Lung microvascular endothelial cell (primary cell): ENCODE measurements at regions not wholly inside any gene's neighbourhood (a gene's known extent, or its start where the extent isn't known, plus 50 kb on each side); places are given as distances from the start of the nearest gene placed in this dataset.

Source experiments
- DNase-seq, 2 donors: peaks; one replicate each; pipeline versions ENCODE4 v3.0.0 to v3.0.0-alpha.2; 2010; ENCODE audit warnings: low read depth in 2 of 2

DNA sequence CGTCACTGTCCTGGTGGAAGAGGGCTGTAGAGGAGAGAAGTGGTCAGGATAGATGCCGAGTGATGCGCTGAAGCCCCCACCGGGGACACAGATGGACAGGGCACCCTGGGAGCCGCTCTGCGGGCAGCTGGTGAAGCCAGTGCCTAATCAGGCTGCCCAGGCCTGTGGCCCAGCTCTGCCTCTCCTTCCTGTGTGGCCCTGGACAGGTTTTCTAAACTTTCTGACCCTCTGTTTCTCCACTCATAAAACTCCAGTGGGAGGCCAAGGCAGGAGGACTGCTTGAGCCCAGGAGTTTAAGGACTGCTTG is 86.1 kb downstream of the C5orf15 start:
- DNase-seq = no peak

DNA sequence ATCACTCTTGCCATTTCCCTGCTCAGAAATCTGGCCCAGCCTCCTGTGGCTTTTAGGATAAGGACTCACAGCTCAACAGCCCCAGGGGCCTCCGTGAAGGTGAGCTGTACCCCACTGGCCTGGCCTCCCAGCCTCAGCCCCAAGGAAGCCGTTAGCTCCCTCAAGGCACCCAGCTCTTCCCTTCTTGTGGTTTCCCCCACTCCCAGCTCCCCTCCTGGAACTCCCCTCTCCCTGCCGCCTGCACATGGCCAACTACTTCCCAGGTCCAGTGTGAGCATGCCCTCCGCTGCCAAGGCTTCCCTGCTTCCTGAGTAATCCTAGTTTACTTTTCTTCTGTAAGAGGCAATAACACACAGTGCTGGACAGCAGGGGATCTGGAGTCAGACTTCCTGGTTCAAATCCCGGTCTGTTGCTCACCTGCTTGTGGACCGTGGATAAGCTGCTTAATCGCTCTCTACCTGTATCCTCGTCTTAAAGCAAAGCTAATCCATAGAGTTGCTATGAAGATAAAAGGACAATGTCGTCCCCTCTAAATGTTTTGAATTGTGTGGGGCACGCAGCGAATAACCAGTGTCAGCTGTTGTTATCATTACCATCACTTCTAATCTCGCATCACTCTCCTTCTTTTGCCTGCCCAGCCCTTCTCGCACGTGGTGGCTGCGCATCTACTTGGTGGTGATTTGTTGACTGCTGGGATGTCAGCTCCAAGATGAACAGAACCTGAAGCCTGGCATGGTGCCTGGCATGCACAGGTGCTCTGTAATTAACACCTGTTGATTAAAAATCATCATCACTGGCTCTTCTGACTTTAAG is 86.6 kb downstream of the C5orf15 start:
- DNase-seq = no peak

DNA sequence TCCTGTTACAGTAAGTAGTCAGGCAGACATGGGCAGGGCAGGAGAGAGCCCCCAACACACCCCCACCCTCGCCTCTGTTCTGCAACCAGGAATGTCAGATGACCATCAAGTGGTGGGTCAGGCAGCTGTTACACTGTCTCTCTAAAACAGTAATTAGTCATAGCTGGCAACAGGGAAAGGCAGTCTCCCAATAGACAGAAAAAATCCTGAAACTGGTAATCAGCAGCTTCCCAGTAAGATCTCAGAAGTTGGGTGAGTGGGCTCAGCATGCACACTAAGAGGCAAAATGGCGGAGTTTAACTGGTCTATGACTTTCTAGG is 90.2 kb downstream of the C5orf15 start:
- no peak for DNase-seq

DNA sequence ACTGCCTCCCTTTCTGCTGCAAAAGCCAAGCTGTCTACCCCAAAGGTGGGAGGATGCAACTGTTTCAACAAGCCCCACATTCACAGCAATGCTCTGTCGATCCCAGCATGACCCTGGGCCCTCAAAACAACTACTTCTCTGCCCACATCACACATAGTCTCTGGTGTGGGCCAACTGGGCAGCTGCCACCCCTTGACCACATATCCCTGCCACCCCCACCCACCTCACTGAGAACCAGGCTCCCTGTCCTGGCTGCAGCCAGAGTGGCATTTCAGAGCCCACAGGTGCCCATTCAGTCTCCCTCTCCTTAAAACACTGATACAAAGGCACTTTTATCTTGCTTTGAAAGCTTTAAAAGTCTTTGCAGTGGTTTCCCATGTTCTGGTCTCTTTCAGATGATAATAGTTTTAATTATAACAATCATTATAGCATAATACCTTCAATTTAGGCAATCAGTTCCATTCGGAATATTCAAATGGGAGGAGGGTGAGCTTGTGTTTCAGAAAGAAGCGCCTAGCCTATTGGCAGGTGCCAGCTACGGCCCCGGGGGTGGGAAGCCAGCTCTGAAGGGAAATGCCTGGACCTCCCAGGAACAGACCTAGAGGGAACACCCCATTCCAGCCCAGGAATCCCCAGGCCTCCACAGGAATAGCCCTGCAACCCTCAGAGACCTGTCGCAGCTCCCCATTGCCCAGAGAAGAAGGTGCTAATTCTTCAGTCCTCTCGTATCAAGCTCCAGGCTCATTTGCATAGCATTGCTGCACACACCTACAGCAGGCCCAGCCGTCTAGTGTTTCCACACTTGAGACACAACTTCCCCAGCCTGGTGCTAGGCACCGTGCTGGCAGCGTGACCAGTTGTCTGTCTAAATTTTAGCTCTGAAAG is 90.8 kb downstream of the C5orf15 start:
- no peak for DNase-seq

DNA sequence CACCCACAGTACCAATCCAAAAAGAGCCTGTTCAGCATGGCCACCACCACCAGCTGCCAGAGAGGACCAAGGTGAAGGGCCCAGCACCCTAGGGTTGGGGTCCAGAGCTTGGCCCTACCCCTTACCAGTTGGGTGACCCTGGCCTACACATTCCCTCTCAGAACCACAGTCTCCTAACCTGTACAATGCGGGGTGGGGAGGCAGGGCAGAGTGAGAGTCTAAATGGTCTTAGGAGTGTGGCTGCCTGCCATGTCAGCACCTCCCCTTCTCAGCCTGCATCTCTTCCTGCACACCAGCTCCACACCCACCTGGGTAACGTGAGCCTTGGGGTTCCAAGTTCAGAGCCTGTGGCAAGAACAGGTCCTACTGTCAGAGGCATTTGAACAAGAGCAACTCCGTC is 92.2 kb downstream of the C5orf15 start:
- no peak for DNase-seq

DNA sequence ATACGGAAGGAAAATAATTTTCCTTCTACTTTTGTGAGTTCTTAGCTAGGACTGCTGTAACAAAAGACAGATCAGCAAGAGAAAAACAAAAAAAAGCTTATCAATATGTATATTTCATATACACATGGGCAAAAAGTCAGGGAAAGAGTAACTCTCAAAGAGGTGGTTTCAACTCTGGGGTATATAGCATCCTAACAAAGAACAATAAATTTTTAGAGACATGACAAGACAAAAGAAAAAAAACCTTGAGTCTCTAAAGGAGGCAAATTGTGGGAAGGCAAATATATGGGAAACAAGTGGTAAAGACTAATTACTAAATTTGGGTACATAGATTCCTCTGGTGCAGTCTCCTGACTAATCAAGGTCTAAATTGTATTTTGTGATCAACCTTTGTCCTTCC is 93.2 kb downstream of the C5orf15 start:
- DNase-seq = no peak

DNA sequence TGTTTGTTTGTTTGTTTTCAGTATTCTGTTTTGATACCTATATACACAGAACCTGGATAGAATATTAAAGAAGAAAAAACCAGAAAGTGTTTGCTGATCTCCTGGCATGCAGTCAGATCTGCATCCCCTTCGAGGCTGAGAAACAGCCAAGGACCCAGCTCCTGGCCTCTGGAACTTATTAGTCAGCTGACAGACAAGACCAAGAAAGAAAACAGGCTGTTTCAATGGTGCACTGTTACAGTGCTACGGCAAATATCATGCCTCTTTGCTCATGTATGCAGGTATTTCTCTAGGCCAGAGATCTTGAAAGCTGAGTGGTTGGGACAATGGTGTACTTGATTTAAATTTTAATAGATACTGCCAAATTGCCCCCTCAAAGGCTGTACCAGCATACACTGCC is 95.0 kb downstream of the C5orf15 start:
- DNase-seq = no peak

DNA sequence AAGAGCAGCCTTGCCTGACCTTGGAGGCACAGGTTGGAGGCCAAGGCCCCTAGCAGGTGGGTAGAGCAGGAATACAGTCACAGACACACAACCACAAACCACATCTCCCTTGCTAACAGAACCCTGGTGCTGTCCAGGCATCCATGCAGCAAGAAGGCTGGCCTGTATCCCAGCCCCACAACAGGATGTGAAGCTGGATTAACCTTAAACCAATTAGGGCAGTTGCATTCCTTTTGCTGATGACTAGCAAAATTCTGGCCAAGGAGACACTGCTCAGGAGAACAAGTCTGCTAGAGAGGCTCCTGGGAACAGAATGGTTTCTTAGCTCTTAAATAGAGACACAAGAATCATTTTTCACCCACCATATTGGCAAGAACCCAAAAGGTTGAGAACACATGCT is 97.8 kb downstream of the C5orf15 start:
- no peak for DNase-seq

DNA sequence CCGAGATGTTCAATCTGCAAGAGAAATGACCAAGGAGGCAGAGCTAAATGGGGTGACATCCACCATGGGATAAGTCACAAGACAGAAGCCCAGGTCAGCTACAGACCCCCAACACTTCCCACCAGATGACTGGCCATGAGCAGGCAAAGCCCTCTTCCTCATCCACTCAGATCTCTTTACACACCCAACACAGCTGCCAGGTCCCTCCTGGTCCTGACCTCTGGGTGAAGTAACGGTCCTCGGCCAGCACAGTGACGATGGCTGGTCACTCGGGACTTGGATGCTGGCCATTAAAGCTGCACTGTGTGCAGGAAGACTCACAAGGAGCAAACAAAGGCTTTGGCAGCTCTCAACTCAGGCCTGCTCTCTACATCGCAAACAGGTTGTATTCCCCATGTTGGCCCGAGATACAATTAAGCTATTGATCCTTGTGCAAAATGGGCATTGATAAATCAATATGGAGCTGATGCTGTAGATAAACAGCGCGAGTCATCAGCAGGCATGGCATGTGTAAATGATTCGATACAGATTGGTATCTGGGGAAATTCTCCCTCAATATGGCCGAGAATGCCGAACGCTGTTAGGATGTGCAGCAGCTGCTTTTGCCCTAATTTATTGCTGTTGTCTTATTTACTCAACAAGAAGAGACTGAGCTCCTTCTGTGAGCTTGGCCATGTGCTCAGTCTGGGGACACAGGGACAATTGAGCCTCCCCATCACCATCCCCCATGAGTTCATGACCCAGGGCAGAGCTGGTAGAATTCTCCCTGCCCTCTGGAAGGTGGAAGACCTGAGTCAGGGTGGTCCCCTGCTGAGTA is 98.7 kb downstream of the C5orf15 start:
- peak; percentile 19 to 26 for DNase-seq

DNA sequence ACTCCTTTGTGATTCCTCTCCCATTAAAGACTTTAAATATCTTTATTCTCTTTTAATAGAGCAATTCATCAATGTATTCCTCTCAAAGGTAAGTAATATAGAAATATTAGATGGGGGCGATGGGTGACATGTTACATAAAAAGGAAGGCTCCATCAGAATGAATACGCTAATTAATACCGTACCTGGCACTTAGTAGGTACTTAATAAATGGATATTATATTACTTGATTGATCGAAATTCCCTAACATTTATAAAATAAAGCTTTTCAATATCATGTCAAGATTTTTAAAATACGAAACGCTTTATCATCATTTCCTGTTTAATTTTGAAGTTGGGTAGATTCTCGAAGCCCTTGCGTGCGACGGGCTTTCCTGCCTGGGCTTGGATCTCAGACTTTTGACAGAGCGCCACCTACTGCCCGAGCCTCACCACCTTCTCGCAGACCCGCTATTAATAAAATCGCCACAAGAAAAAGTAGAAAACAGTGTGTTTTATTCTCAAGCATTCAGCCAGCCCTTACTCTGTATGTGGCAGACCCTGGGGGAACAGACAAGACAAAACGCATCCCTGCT is 99.4 kb downstream of the C5orf15 start:
- DNase-seq = peak; percentile 83 to 84

DNA sequence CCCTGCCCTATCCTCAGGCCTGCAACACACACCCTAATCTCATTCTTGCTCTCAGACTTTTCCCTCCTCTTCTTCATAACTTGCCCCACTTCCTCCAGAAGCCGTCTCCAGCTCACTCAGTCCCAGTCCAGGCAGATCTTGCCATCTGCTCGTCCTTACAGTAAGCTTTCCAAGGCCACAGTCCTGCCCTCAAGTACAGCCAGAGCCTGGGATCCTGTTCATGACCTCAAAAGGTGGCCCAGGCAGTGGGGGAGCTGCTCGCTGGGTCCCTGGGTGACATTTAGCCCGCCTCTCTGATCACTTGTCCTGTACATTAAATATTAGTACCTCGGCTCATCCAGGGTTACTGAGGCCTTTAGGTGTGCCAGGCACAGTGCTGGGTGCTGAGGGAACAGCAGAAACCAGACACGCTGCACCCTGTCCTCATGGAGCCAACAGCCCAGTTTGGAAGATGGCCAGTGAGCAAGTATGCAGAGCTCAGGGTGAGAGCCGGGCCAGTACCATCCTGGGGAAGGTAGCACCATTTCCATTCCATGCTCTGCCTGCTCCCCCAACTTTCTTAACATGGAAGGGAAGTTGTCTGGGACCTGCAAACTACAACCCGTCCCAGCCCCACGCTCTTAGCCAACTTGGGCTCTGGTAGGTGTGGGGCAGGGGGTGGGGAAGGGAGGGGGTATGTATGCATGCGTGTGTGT is 100.4 kb downstream of the C5orf15 start:
- DNase-seq = no peak

DNA sequence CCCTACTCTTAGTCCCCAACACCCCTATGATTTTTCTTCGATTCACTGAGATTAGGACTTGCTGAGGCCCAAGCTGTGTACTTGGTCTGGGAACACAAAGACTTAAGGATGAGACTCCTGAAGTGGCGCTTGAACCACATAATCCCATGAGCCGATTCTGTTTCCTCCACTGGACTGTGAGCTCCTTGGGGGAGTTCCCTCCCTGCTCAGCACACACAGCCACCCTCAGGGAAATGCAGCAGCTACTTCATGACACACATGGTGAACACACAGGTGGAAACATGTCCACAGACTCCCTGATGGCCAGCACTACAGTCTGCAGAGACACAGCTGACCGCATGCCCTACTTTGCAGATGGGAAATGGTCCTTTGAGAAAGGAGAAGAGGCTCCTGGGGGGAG is 101.1 kb downstream of the C5orf15 start:
- no peak for DNase-seq

DNA sequence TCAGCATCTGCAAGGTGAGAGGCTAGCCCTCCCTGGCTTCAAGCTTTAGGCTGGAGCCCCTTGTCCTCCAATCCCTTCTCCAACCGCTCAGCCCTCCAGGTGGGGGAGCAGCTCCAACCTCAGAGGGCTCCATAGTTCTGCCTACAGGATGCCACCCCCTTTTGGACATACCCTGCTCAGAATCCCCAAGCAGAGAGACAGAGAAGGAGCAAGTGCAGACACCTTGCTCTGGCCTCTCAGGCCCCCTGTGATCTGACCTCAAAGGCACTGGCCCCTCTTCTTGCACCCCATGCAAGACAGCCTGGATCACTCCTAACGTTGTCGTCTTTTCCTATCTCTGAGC is 101.6 kb downstream of the C5orf15 start:
- DNase-seq = no peak

DNA sequence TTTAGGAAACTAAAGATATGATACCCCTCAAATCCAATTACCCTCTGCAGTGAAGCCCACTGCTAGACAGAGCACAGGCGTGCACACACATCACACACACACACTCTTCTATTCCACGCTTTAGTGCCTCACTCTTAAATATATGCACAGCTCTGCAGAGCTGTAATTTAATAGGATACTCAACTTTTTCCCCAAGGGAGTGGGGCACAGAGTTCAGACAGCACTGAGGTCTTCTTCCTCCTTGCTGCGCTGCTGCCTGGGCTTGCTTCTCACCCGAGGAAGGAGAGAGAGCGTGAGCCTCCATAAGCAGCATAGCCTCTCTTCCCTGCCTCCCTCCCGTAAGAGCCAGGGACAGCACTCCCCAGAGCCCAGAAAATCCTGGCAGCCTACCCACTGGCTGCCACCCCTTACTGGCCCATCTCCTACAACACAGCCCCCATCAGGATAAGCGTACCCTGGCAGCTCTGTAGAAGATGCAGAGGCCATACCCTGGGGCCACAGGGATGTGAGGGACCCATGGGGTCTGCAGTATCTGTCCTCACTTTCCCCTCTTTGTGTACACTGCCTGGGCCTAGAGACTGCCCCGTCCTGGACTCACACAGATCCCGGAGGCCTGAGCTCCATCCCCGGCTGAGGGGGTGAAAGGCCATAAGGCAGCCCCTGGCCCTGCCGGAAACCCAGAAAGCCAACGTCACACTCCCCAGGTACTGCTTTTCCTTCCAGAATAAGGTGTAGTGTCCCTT is 102.1 kb downstream of the C5orf15 start:
- no peak for DNase-seq

DNA sequence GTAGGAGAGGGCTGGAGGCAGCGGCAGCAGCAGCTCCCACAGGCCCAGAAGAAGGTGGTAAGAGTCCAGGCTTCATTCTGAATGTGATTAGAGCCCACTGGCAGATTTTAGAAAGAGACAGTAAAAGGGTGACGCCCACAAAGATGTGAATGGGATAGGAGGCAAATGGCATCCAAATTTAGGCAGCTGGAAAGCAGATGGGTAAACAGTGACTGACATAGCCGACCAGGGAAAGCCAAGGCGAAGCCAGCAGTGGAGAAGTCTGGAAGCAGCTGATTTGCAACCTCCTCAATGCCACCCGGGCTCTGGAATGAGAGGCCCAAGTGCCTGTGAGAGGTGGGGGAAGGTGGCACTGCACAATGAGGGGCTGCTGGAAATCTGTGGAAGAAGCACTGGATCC is 103.3 kb downstream of the C5orf15 start:
- no peak for DNase-seq

DNA sequence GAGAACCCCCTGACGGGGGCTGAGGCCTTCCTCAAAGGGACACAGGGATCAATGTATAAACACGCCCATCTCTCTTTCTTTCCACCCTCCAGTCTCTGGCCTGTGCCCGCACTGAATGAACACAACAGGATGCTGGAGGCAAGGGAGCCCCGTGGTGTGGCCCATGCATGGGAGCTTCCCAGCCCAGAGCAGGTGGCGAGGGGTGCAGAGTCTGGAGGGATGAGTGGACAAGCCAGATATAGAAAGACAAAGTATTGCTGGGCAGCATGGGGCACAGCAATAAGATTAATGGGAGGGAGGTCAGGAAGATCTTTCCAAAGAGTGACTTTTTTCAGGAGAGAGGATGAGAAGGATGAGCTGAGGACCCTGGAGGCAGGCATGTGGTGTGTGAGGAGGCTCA is 103.7 kb downstream of the C5orf15 start:
- DNase-seq = no peak

DNA sequence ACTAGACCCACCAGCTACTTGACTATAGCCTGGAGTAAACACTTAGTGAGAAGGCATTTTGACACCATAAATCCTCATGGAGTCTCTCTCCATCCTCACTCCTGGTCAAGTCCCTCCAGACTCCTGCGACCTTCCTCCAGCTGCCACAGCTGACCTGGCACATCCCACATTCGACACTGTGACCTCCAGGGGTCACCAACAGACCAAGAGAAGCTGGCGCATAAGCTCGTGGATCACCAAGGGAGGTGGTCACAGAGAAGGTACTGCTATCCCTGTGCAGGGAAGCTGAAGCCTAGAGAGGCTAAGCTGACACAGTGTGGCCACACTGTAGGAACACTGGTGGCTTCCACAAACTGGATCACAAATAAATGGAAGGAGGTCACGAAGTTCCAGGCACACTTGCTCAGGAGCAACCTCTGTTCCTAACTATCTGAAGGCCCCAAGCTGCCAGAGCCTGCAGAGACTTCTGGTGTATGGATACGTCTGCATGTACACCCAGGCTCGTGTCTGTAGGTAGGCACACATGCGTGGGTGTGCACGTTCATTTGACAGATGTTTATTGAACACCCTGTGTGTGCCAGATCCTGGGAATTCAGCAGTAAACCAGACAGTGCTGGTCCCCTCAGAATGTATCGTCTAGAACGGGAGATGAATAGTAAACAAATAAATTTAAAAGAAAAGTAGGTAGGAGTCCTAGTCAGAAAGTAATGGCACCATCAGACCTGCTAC is 104.4 kb downstream of the C5orf15 start:
- no peak for DNase-seq

DNA sequence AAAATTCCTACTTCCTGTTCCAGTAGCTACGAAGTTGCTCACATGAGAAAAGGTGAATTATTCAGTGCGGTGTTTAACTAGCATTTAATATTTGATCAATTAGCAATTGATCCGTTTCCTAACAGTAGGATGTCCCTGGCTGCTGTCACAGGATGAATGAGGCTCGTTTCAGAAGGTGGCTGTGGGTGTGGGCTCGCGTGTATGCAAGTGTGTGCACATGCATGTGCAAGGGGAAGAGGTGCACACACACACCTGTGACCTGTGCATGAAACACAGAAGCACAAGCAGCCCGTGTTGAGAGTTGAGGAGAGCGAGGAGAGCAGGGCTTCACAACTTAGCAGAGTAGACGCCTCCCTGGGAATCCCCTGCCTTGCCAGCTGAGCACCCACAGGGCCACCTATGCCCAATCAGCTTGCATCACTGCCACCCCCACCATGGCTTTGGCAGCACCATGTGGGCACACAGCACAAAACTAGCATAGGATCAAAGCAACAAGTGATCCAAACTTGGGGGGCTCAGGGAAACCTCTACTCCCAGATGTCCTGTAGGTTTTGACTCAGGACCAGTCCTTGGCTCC is 107.2 kb downstream of the C5orf15 start:
- DNase-seq = no peak

DNA sequence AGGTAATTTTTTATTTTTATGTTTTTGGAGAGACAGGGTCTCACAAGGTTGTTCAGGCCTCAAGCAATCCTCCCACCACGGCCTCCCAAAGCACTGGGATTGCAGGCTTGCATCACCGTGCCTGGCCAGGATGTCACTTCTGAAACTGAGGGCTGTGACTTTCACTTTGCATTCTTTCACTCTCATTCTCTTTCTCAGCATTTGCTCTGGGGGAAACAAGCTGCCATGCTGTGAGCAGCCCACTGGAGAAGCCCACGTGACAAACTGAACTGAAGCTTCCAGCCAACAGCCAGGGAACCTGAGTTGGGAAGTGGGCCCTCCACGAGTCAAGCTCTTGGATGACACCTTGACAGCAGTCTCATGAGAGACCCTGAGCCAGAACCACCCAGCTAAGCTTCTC is 109.4 kb downstream of the C5orf15 start:
- no peak for DNase-seq
